NOMO-1 treated with dmso at 0.1 percent for 144 hours (cell line): ENCODE measurements at regions not wholly inside any gene's neighbourhood (a gene's known extent, or its start where the extent isn't known, plus 50 kb on each side); places are given as distances from the start of the nearest gene placed in this dataset.
"Not testable (repeated sequence)": the region's sequence is repeated elsewhere in the genome, so short reads cannot be mapped to it uniquely, and the experiment has no call there.

ENCODE experiments used
- DNase-seq: peaks from one replicate; lab custom pipeline; 2025; ENCODE audit not compliant: unreplicated experiment; lab: John Stamatoyannopoulos, UW

GRCh38 chr6:54559136-54559535 lies 250.9 kb downstream of the TINAG start:
- no peak for DNase-seq

- DNase-seq, result not testable (repeated sequence)
These were observed 255.9 kb downstream of the TINAG start for GRCh38 chr6:54564188-54564587.

- DNase-seq, result no peak
These were observed 266.4 kb downstream of the TINAG start for GRCh38 chr6:54574671-54575070.

GRCh38 chr6:54578261-54578660 lies 268.3 kb upstream of the FAM83B start:
- DNase-seq, result no peak

GRCh38 chr6:54579011-54579410 lies 267.6 kb upstream of the FAM83B start:
- DNase-seq, result no peak

GRCh38 chr6:54586251-54586650 lies 260.3 kb upstream of the FAM83B start:
- DNase-seq, result no peak

GRCh38 chr6:54587277-54587676 lies 259.3 kb upstream of the FAM83B start:
- no peak for DNase-seq

GRCh38 chr6:54588176-54588575 lies 258.4 kb upstream of the FAM83B start:
- no peak for DNase-seq

- DNase-seq, result no peak
These were observed 250.7 kb upstream of the FAM83B start for GRCh38 chr6:54595844-54596243.

- no peak for DNase-seq
These were observed 247.7 kb upstream of the FAM83B start for GRCh38 chr6:54598787-54599313.

- no peak for DNase-seq
These were observed 244.8 kb upstream of the FAM83B start for GRCh38 chr6:54601600-54602300.

GRCh38 chr6:54602591-54602990 lies 244.0 kb upstream of the FAM83B start:
- no peak for DNase-seq

- DNase-seq, result no peak
These were observed 236.6 kb upstream of the FAM83B start for GRCh38 chr6:54609981-54610380.

GRCh38 chr6:54613596-54613995 lies 233.0 kb upstream of the FAM83B start:
- DNase-seq, result no peak

GRCh38 chr6:54614499-54615195 lies 231.9 kb upstream of the FAM83B start:
- DNase-seq, result no peak

GRCh38 chr6:54617730-54618129 lies 228.8 kb upstream of the FAM83B start:
- no peak for DNase-seq

GRCh38 chr6:54618572-54618971 lies 228.0 kb upstream of the FAM83B start:
- no peak for DNase-seq

- DNase-seq, result no peak
These were observed 227.5 kb upstream of the FAM83B start for GRCh38 chr6:54619102-54619501.

- no peak for DNase-seq
These were observed 225.3 kb upstream of the FAM83B start for GRCh38 chr6:54621285-54621684.

- no peak for DNase-seq
These were observed 222.4 kb upstream of the FAM83B start for GRCh38 chr6:54624216-54624615.

GRCh38 chr6:54624779-54625178 lies 221.8 kb upstream of the FAM83B start:
- DNase-seq, result no peak

- no peak for DNase-seq
These were observed 217.4 kb upstream of the FAM83B start for GRCh38 chr6:54629131-54629530.
